ENCODE measurements at regions not wholly inside any gene's neighbourhood (a gene's known extent, or its start where the extent isn't known, plus 50 kb on each side); places are given as distances from the start of the nearest gene placed in this dataset.

DNA sequence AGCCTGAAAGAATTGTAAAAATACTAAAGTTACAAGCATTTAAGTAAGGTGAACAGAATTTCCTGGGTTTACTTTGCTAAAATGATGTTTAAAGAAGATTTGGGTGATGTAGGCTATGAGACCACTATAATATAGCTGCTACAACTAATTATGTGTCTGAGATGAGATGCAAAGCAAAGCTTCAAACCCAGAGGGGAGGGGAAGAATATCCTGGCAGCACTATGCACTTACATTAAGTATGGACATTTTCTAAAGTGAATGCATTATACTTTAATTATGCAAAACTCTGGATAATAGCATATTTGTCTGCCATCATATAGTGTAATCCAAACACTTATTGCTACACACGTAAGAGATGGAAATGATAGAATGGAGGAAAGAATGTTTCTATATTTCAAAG is 1003.7 kb downstream of the GALC start:
- TF ChIP-seq, protein P1, sequence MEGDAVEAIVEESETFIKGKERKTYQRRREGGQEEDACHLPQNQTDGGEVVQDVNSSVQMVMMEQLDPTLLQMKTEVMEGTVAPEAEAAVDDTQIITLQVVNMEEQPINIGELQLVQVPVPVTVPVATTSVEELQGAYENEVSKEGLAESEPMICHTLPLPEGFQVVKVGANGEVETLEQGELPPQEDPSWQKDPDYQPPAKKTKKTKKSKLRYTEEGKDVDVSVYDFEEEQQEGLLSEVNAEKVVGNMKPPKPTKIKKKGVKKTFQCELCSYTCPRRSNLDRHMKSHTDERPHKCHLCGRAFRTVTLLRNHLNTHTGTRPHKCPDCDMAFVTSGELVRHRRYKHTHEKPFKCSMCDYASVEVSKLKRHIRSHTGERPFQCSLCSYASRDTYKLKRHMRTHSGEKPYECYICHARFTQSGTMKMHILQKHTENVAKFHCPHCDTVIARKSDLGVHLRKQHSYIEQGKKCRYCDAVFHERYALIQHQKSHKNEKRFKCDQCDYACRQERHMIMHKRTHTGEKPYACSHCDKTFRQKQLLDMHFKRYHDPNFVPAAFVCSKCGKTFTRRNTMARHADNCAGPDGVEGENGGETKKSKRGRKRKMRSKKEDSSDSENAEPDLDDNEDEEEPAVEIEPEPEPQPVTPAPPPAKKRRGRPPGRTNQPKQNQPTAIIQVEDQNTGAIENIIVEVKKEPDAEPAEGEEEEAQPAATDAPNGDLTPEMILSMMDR (IDR thresholded peaks at IDR 0.05; ENCODE audit: insufficient read depth, low read depth, low read length): no peak
- TF ChIP-seq EZH2 (IDR thresholded peaks at IDR 0.05; ENCODE audit: insufficient read depth, low read length): no peak
